Parathyroid adenoma (tissue), 2 donors: ENCODE measurements at regions not wholly inside any gene's neighbourhood (a gene's known extent, or its start where the extent isn't known, plus 50 kb on each side); places are given as distances from the start of the nearest gene placed in this dataset.

ENCODE experiments used
- H2AFZ ChIP-seq: fragments of 300-600 bp; sonication (generic); one replicate; pipeline ENCODE4 v1.7.0; 2017; ENCODE audit warnings: antibody characterized with exemption, mild to moderate bottlenecking
- H3K27ac ChIP-seq: fragments of 300-600 bp; sonication (generic); one replicate; pipeline ENCODE4 v1.7.0; 2017
- H3K27me3 ChIP-seq: fragments of 300-600 bp; sonication (generic); one replicate; pipeline ENCODE4 v1.7.0; 2017; ENCODE audit warnings: low read length; ENCODE audit not compliant: control insufficient read depth, insufficient read depth
- H3K36me3 ChIP-seq: fragments of 300-600 bp; sonication (generic); one replicate; pipeline ENCODE4 v1.7.0; 2017; ENCODE audit warnings: low read length; ENCODE audit not compliant: control insufficient read depth, insufficient read depth
- H3K4me1 ChIP-seq: fragments of 300-600 bp; sonication (generic); one replicate; pipeline ENCODE4 v1.7.0; 2017; ENCODE audit warnings: control low read depth
- H3K4me2 ChIP-seq: fragments of 300-600 bp; sonication (generic); one replicate; pipeline ENCODE4 v1.7.0; 2017; ENCODE audit warnings: low read length
- H3K4me3 ChIP-seq: fragments of 300-600 bp; sonication (generic); one replicate; pipeline ENCODE4 v1.7.0; 2017; ENCODE audit warnings: low read depth, low read length
- H3K79me2 ChIP-seq: fragments of 300-600 bp; sonication (generic); one replicate; pipeline ENCODE4 v1.7.0; 2017; ENCODE audit warnings: control low read depth
- H3K9ac ChIP-seq: fragments of 300-600 bp; sonication (generic); one replicate; pipeline ENCODE4 v1.7.0; 2017; ENCODE audit warnings: mild to moderate bottlenecking
- H3K9me3 ChIP-seq: fragments of 300-600 bp; sonication (generic); one replicate; pipeline ENCODE4 v1.7.0; 2017; ENCODE audit warnings: low read length; ENCODE audit not compliant: control insufficient read depth
- TF ChIP-seq, protein P1 (sequence below): fragments of 300-600 bp; sonication (generic); IDR thresholded peaks from one replicate; pipeline ENCODE4 v1.7.0; 2017; ENCODE audit warnings: antibody characterized with exemption, mild to moderate bottlenecking
- donor health status: primary hyperparathyroidism.

DNA sequence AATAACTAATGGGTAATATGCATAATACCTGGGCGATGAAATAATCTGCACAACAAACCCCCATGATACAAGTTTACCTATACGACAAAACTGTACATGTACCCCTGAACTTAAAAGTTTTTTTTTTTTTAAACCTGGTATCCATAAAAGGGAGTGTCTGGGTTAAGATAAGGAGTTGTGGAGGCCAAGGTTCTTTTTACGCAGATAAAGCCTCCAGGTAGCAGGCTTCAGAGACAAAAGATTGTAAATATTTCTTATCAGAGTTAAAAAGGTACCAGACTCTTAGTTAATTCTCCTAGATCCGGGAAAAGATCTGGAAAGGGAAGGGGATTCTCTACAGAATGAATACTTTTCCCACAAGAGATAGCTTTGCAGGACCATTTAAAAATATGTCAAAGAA lies 259.4 kb upstream of the SSTR1 start:
- Histone ChIP-seq H3K9me3 (no peaks in the 10 kb centered on the region), H3K4me3 (no peak overlapping the region), H3K36me3 (no peaks in the 10 kb centered on the region), H3K4me1 (no peaks in the 10 kb centered on the region), H3K27ac (no peak overlapping the region), H2AFZ (no peak overlapping the region), H3K9ac (no peak overlapping the region), H3K4me2 (no peak overlapping the region), H3K79me2 (no peaks in the 10 kb centered on the region), H3K27me3 (no peaks in the 10 kb centered on the region)
- TF ChIP-seq, protein P1, sequence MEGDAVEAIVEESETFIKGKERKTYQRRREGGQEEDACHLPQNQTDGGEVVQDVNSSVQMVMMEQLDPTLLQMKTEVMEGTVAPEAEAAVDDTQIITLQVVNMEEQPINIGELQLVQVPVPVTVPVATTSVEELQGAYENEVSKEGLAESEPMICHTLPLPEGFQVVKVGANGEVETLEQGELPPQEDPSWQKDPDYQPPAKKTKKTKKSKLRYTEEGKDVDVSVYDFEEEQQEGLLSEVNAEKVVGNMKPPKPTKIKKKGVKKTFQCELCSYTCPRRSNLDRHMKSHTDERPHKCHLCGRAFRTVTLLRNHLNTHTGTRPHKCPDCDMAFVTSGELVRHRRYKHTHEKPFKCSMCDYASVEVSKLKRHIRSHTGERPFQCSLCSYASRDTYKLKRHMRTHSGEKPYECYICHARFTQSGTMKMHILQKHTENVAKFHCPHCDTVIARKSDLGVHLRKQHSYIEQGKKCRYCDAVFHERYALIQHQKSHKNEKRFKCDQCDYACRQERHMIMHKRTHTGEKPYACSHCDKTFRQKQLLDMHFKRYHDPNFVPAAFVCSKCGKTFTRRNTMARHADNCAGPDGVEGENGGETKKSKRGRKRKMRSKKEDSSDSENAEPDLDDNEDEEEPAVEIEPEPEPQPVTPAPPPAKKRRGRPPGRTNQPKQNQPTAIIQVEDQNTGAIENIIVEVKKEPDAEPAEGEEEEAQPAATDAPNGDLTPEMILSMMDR, result no peak

DNA sequence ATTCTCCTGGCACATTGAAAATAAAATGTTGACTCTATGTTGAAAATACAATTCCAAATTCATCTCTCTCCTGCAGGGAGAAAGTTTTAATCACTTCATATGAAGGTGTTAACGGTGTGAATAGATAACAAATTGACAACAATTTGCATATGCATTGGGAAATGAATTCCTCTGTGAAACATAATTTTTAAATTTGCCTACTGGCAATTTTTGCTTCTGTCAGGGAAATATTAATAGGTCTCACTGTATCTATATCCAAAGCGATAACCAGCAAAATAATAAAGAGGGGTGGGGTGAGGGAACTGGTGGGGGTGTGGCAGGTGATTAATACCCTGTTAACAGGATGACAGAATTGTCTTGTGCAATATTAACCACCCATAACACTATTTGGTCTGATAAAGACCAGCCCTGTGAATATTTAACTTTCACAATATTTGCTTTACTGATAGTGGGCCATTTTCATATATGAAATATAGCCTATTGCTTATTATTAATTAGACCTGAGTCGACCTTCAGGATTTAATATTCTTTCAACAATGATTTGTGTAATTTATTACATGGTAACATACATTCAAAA lies 239.0 kb upstream of the SSTR1 start:
- TF ChIP-seq, protein P1, result no peak
- H3K27ac ChIP-seq, result no peak overlapping the region
- no peak overlapping the region for H3K9ac ChIP-seq
- H3K27me3 ChIP-seq, result no peaks in the 10 kb centered on the region
- H3K36me3 ChIP-seq, result no peaks in the 10 kb centered on the region
- no peaks in the 10 kb centered on the region for H3K79me2 ChIP-seq
- H3K9me3 ChIP-seq, result no peaks in the 10 kb centered on the region
- H2AFZ ChIP-seq, result no peak overlapping the region
- no peak overlapping the region for H3K4me2 ChIP-seq
- H3K4me1 ChIP-seq, result no peaks in the 10 kb centered on the region
- H3K4me3 ChIP-seq, result no peak overlapping the region

DNA sequence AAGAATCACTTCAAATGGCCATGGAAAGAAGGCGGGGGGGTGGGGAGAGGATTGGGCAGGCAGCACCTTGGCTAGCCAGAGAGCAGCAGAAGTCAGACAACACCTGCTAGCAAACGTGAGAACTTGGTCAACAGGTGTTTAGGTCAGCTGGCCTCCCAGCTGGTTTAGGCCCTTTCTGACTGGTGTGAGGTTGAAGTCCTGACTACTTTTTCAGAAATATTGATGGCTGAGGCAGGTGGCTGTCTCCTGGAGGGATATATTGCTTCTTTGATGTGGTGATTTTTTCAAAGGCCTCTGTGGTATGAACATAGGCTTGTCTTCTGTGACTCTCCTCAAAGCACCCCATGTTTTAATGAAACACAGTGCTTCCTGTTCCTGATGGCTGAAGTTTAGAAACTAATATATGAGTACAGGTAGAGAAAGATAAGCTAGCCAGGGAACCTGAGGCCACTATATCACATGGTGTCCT lies 238.2 kb upstream of the SSTR1 start:
- H3K36me3 ChIP-seq, result no peaks in the 10 kb centered on the region
- H2AFZ ChIP-seq, result no peak overlapping the region
- no peak overlapping the region for H3K4me2 ChIP-seq
- H3K4me1 ChIP-seq, result no peaks in the 10 kb centered on the region
- H3K9me3 ChIP-seq, result no peaks in the 10 kb centered on the region
- no peaks in the 10 kb centered on the region for H3K27me3 ChIP-seq
- TF ChIP-seq, protein P1, result no peak
- no peak overlapping the region for H3K4me3 ChIP-seq
- H3K79me2 ChIP-seq, result no peaks in the 10 kb centered on the region
- no peak overlapping the region for H3K27ac ChIP-seq
- H3K9ac ChIP-seq, result no peak overlapping the region

DNA sequence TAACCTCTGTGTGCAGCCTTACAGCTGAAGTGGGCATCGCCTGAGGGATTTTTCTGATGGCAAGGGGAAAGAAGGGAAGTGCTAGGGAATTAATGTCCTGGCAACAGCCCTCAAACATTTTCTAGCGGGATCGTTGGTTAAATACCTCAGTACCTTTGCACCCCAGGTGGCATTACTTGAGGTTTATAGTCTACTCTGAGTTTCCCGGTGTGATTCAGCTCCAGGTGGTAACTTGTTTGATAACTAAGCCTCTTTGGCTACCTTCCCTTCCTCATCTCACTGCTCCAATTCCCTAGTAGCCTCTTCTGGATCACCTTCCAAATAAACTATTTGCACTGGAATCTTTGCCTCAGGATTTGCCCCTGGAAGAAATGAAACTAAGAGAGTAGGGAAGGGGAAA lies 237.0 kb upstream of the SSTR1 start:
- TF ChIP-seq, protein P1, result no peak
- no peak overlapping the region for H3K4me2 ChIP-seq

More for the DNA sequence above, 237.0 kb upstream of the SSTR1 start:
- no peaks in the 10 kb centered on the region for H3K36me3 ChIP-seq
- H3K79me2 ChIP-seq, result no peaks in the 10 kb centered on the region
- no peaks in the 10 kb centered on the region for H3K27me3 ChIP-seq
- H3K4me1 ChIP-seq, result no peaks in the 10 kb centered on the region
- H3K4me3 ChIP-seq, result no peak overlapping the region
- H2AFZ ChIP-seq, result no peak overlapping the region
- H3K27ac ChIP-seq, result no peak overlapping the region
- no peaks in the 10 kb centered on the region for H3K9me3 ChIP-seq
- H3K9ac ChIP-seq, result no peak overlapping the region
